Left lobe of liver (tissue), 2 donors: ENCODE measurements at regions not wholly inside any gene's neighbourhood (a gene's known extent, or its start where the extent isn't known, plus 50 kb on each side); places are given as distances from the start of the nearest gene placed in this dataset.
A peak's percentile ranks its signal among the peaks of the same experiment; 100 is the strongest.
"Not testable (repeated sequence)": the region's sequence is repeated elsewhere in the genome, so short reads cannot be mapped to it uniquely, and the experiment has no call there.

Source experiments
- ATAC-seq: fragments of 200-7000 bp; cut with Tn5 transposase; one replicate; pipeline ENCODE4 v1.9.1; 2020; ENCODE audit warnings: mild to moderate bottlenecking, moderate library complexity
- DNase-seq: peaks from one replicate; pipeline ENCODE4 v3.0.0-alpha.2; 2020; ENCODE audit warnings: low spot score
- donor health status: DM: no; HTN: no; CAD: no; lungs with moderate emphysema.
- donor health status: DM: no; HTN: yes; CAD: no.

- no peak for ATAC-seq
- no peak for DNase-seq
Observed at GRCh38 chr9:75531588-75531987, 358.9 kb upstream of the PCSK5 start.

- no peak for DNase-seq
- ATAC-seq: no peak
Observed at GRCh38 chr9:75532233-75533050, 358.0 kb upstream of the PCSK5 start.

DNA sequence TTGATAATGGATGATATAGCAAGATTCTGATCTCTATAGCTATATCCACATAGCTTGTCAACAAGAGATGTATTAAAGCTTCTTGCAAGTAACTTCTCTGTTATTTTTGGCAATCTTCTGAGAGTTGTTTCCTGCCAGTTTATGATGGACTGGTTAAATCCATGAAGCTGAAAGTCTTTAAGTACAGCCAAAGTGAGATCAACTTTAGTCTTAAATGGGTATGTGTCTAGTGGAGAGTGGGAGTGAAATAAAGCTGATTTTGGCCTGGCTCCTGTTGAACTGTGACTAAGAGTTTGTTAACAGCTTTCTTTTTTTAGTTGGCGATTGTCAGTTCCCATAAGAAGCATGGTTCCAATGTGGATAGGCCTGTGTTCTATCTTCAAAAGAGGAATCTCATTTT lies 350.9 kb upstream of the PCSK5 start:
- no peak for DNase-seq
- ATAC-seq: no peak

DNA sequence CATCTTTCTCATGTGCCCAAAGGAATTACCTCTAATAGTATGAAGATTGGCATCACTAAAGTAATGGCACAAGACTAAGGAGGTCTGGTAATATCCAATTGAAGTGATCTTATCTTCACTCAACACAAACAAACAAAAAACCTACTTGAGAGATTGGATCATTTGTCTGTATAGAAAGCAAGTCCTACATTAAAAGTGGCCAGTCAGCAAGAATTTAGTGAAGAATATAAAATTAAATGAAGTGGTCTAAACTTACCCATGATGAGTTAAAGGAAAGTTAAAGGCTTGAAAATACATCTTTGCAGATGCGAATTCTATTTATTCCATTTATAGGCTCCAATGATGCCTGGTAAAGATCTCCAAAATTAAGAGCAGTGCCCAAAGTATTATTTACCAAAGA lies 350.3 kb upstream of the PCSK5 start:
- DNase-seq: no peak
- no peak for ATAC-seq

- no peak for DNase-seq
- ATAC-seq: no peak
Observed at GRCh38 chr9:75541734-75542133, 348.7 kb upstream of the PCSK5 start.

DNA sequence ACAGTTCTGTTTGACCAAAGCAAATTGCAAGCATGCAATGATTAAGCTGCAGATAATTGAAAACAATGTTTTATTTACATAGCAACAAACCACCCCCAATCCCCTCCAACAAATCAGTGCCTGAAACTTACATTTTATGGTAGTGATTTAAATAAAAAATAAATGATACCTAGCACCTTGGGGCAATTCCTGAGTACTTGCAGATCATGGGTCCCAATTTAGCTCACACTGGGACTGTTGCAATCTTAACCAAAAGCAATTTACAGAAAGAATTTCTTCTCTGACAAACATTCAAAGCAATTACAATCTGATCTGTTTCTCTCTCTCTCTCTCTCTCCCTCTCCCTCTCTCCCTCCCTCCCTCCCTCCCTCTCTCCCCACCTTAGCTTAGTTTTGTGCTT lies 345.7 kb upstream of the PCSK5 start:
- DNase-seq (no peak), ATAC-seq (no peak)

GRCh38 chr9:75545287-75545686 lies 345.2 kb upstream of the PCSK5 start:
- ATAC-seq: no peak
- no peak for DNase-seq

DNA sequence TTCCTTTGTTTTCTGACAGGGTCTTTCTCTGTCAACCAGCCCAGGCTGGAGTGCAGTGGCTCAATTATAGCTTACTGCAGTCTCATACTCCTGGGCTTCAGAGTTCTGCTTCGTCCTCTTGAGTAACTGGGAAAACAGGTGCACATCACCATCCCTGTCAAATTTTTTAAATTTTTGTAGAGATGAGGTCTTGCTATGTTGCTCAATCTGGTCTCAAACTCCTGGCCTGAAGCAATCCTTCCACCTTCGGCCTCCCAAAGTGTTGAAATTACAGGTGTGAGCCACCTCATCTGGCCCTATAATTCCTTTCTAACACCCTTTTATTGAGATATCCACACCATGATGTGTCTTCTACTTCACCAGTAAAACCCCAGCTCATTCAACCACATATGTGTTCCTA lies 341.6 kb upstream of the PCSK5 start:
- DNase-seq: no peak
- ATAC-seq: no peak

GRCh38 chr9:75551861-75552260 lies 338.6 kb upstream of the PCSK5 start:
- DNase-seq (no peak), ATAC-seq (no peak)

- no peak for ATAC-seq
- no peak for DNase-seq
Observed at GRCh38 chr9:75552941-75553340, 337.5 kb upstream of the PCSK5 start.

- ATAC-seq: not testable (repeated sequence)
- peak; percentile 54 for DNase-seq
Observed at GRCh38 chr9:75566813-75567212, 323.7 kb upstream of the PCSK5 start.

DNA sequence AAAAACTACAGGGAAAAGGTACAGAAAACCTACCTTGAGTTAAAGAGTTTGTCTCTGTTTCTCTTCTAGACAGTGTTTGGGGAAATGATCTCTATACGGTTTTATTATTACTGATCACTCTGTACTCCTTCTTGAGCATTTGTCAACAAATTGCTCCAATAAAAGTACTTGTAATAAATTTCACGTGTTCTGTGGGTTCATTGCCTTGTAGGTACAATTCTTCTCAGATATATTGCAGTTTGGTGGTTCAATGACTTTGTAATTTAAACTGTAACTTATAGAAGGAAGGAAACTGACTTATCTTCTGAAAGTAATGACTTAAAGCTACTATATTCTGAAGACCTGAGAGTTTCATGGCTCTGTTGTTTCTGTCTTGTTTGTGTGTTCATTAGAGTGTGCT lies 319.9 kb upstream of the PCSK5 start:
- ATAC-seq (no peak), DNase-seq (no peak)

GRCh38 chr9:75574569-75574968 lies 315.9 kb upstream of the PCSK5 start:
- ATAC-seq: no peak
- DNase-seq: no peak

- no peak for ATAC-seq
Observed at GRCh38 chr9:75582870-75583269, 307.6 kb upstream of the PCSK5 start.

DNA sequence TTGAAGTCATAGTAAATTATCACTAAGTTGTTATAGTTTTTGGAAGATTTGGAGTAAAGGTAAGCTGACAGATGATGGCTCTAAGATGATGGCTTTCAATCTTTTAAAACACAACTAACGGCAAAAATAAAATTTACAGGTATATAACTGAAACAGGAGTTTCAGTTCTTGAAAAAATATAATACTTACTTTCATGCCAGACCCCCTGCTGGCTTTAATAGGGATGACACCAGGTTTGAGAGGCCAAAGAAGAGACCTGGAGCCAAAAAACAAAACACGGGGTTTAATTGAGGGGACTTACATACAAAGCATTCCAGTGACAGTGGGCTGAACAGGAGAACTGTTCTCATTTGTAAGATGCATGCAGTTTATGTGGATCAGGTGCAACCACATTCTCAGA lies 301.7 kb upstream of the PCSK5 start:
- peak; percentile 53 for ATAC-seq
- no peak for DNase-seq

More at GRCh38 chr9:75582870-75583269, 307.6 kb upstream of the PCSK5 start:
- DNase-seq: no peak

DNA sequence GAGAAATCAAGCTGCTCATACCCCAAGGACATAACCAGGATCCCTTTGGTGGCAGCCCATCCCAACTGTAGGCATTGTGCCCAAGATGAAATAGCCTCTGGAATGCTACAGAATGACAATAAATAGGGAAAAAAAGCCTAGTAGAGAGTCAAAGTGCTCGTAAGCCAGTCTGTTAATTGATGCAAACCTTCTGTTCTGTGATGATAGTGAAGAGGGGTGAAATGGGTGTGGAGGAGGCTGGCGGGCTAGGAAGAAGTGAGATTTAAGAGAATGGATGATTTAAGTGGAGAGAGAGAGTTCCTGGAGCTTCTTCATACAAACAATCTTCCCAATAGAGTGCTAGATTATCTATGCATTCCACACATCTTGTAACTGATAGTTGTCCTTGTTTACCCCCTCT lies 301.0 kb upstream of the PCSK5 start:
- DNase-seq (no peak), ATAC-seq (no peak)

DNA sequence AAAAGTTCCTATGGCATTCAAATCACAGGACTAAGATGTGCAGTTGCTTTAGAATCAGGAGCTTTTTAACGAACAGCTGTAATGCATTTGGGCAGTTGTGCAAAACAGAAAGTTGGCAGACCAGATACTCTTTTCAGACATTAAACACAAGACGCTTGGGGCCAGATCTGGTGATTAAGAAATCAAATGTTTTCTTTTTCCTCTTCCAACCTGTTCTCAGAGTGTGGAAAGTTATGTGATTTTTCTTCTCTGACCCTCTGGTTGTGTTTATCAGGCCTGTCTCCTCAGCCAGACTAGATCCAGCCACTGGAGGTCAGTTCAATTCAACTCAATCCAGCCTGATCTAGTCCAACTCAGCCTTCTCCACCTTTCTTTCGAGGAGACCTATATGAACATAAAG lies 298.5 kb upstream of the PCSK5 start:
- ATAC-seq: no peak
- DNase-seq: no peak

DNA sequence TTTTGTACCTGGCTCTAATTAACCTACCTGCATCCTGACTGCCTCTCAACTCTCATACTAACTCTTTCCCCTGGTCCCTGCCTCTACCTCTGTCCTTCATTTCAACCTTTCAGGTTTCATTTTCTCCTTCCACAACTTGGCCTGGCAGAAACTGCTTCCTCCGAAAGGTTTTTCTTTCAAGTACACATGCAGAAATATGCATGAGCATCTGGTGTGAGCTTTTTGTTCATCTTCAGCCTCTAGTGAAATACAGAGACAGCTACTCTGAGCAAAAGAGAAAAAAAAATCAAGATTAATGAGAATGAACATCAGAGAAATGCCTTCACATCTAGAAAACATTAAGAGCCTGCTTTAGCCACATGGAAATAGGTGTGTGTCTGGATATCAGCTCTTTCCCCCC lies 297.9 kb upstream of the PCSK5 start:
- no peak for DNase-seq
- ATAC-seq: no peak

DNA sequence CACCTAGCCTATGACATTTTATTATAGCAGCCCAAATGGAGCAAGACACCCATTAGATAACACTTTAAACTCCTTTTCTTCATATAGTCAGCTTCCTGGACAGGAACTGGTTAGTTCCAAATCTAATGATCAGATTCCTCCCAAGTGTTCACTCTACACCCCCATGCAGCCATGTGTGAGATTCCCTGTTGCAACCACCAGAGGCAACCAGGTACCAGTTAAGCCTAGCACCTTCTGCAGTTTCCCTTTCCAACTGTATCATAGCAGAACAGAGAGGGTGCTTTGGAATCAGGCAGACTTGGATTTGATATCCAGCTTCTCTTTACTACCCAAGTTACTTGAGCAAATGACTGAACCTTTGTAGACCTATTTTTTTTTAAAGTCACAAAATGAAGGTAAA lies 296.6 kb upstream of the PCSK5 start:
- ATAC-seq: no peak
- DNase-seq: no peak

GRCh38 chr9:75599126-75599525 lies 291.3 kb upstream of the PCSK5 start:
- DNase-seq (no peak), ATAC-seq (no peak)

DNA sequence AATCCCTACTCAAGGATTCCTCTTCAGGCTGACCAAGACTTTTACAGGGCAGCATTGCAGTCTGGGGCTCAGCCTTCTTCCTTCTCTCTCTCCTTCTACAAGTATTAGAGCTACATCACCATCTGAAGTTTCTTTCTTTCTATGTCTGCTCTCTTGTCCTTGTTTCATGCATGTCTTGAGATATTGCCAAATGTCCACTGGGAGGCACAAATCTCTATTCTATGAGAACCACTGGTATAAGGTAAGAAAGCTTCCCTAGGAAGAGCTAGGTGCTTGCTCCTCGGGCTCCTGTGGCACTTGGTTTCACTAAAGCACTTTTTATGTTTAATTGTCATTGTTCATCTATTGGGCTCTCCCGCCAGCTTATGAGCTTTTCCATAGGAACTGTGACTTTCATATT lies 289.2 kb upstream of the PCSK5 start:
- ATAC-seq (peak; percentile 62), DNase-seq (no peak)

DNA sequence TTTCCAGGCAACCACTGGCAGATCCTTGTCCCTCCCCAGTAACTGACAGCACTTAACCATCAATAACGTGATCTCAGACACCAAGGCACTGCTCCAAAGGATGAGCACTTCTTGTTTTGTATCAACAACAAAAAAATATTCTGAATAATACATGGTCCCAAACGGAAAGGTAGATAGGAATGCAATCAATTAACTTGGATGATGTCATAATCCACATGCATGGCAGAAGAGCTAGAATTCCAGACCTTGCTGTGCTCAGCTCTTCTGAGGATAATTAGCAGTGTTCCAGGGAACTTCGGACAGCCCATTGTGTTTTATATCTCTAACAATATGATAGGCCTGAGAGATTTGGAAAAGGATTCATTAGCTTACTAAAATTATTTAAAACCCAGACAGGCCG lies 288.4 kb upstream of the PCSK5 start:
- ATAC-seq (no peak), DNase-seq (no peak)

DNA sequence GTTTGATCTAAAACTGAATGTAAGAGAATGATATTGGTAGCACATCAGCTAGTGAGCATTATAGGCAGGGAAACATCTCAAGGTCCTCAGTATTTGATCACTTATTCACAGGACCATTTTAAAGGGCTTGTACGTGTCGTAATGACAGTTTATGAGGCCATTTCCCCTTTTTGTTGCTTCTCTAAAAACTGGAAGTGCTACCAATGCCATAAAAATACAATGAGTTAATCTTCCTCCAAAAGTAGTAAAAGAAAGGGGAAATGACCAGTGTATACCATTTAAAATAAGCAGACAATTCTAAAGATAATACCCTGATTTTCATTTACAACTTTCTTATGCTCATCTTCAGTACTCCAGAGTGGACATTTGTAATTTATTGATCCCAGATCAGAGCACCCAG lies 285.8 kb upstream of the PCSK5 start:
- ATAC-seq: no peak
- DNase-seq: no peak
